Endothelial cell (in vitro differentiated cells): ENCODE measurements at regions not wholly inside any gene's neighbourhood (a gene's known extent, or its start where the extent isn't known, plus 50 kb on each side); places are given as distances from the start of the nearest gene placed in this dataset.

Experiments used
- DNase-seq: peaks from one replicate; pipeline ENCODE4 v3.0.0; 2021; ENCODE audit warnings: low spot score
- H3K27ac Mint-ChIP-seq: one replicate; pipeline ENCODE4 v1.8.0; 2021; ENCODE audit warnings: mixed read lengths, inconsistent platforms; ENCODE audit not compliant: unreplicated experiment
- H3K27me3 Mint-ChIP-seq: one replicate; pipeline ENCODE4 v1.8.0; 2021; ENCODE audit warnings: mild to moderate bottlenecking, moderate library complexity, mixed read lengths, inconsistent platforms; ENCODE audit not compliant: unreplicated experiment
- H3K36me3 Mint-ChIP-seq: one replicate; pipeline ENCODE4 v1.8.0; 2021; ENCODE audit warnings: mild to moderate bottlenecking, low read depth, mixed read lengths, inconsistent platforms; ENCODE audit not compliant: unreplicated experiment
- H3K4me1 Mint-ChIP-seq: one replicate; pipeline ENCODE4 v1.8.0; 2021; ENCODE audit warnings: mild to moderate bottlenecking, mixed read lengths, inconsistent platforms; ENCODE audit not compliant: unreplicated experiment
- H3K4me3 Mint-ChIP-seq: one replicate; pipeline ENCODE4 v1.8.0; 2021; ENCODE audit warnings: mild to moderate bottlenecking, mixed read lengths, inconsistent platforms; ENCODE audit not compliant: unreplicated experiment
- H3K9me3 Mint-ChIP-seq: one replicate; pipeline ENCODE4 v1.8.0; 2021; ENCODE audit warnings: mixed read lengths, inconsistent platforms; ENCODE audit not compliant: unreplicated experiment
- CTCF ChIP-seq: fragments of 200-600 bp; sonication (generic); IDR thresholded peaks from one replicate; pipeline ENCODE4 v1.5.0; 2021; ENCODE audit warnings: antibody characterized with exemption; ENCODE audit not compliant: unreplicated experiment

- Mint-ChIP-seq H3K9me3 (no peaks in the 10 kb centered on the region), H3K27ac (no peak overlapping the region), H3K4me3 (no peak overlapping the region), H3K27me3 (no peaks in the 10 kb centered on the region), H3K4me1 (no peaks in the 10 kb centered on the region), H3K36me3 (no peaks in the 10 kb centered on the region)
- DNase-seq = no peak
- no peak for TF ChIP-seq CTCF
Observed at GRCh38 chr6:82629921-82630320, 266.3 kb downstream of the TPBG start.

- no peak for TF ChIP-seq CTCF
- Mint-ChIP-seq H3K27me3 (no peaks in the 10 kb centered on the region), H3K36me3 (no peaks in the 10 kb centered on the region), H3K9me3 (no peaks in the 10 kb centered on the region), H3K4me3 (no peak overlapping the region), H3K27ac (no peak overlapping the region), H3K4me1 (peaks cover 3% of the 10 kb centered on the region)
- no peak for DNase-seq
Observed at GRCh38 chr6:82641677-82642076, 278.1 kb downstream of the TPBG start.

- H3K4me1 Mint-ChIP-seq = peaks cover 3% of the 10 kb centered on the region
- no peaks in the 10 kb centered on the region for H3K9me3 Mint-ChIP-seq
- H3K36me3 Mint-ChIP-seq = no peaks in the 10 kb centered on the region
- no peak overlapping the region for H3K4me3 Mint-ChIP-seq
- no peak overlapping the region for H3K27ac Mint-ChIP-seq
- DNase-seq = no peak
- H3K27me3 Mint-ChIP-seq = no peaks in the 10 kb centered on the region
- no peak for TF ChIP-seq CTCF
Observed at GRCh38 chr6:82645536-82646230, 282.1 kb downstream of the TPBG start.

- H3K4me1 Mint-ChIP-seq = peaks cover 3% of the 10 kb centered on the region
- TF ChIP-seq CTCF = no peak
- no peaks in the 10 kb centered on the region for H3K27me3 Mint-ChIP-seq
- H3K9me3 Mint-ChIP-seq = no peaks in the 10 kb centered on the region
- no peak overlapping the region for H3K27ac Mint-ChIP-seq
- H3K4me3 Mint-ChIP-seq = no peak overlapping the region
- no peak for DNase-seq
- H3K36me3 Mint-ChIP-seq = no peaks in the 10 kb centered on the region
Observed at GRCh38 chr6:82646231-82646615, 282.6 kb downstream of the TPBG start.

- Mint-ChIP-seq H3K27ac (no peak overlapping the region), H3K36me3 (no peaks in the 10 kb centered on the region), H3K4me3 (no peak overlapping the region), H3K9me3 (no peaks in the 10 kb centered on the region), H3K4me1 (no peaks in the 10 kb centered on the region), H3K27me3 (no peaks in the 10 kb centered on the region)
- no peak for TF ChIP-seq CTCF
- DNase-seq = no peak
Observed at GRCh38 chr6:82651845-82652335, 288.3 kb downstream of the TPBG start.
